ENCODE measurements at regions not wholly inside any gene's neighbourhood (a gene's known extent, or its start where the extent isn't known, plus 50 kb on each side); places are given as distances from the start of the nearest gene placed in this dataset.

GRCh38 chr4:110850461-110851442 is 227.9 kb upstream of the PITX2 start:
- Histone ChIP-seq H3K9me3 (no peaks in the 10 kb centered on the region), H3K27ac (no peak overlapping the region), H3K36me3 (no peaks in the 10 kb centered on the region), H3K27me3 (replicated peaks; ENCODE audit: insufficient read depth) (no peaks in the 10 kb centered on the region), H3K4me3 (no peak overlapping the region), H3K4me1 (replicated peaks) (no peaks in the 10 kb centered on the region)
- 17% methylated on average over 12 of the region's 12 CpGs for WGBS
- no peak for TF ChIP-seq CTCF (IDR thresholded peaks at IDR 0.05)
- TF ChIP-seq POLR2AphosphoS5 (IDR thresholded peaks at IDR 0.05) = no peak
- no peak for TF ChIP-seq POLR2A (IDR thresholded peaks at IDR 0.05)
- no peak for DNase-seq (ENCODE audit: low spot score)
- intact Hi-C loops (cut with DNase I) = no loop called here

GRCh38 chr4:110851989-110852388 is 229.1 kb upstream of the PITX2 start:
- Histone ChIP-seq H3K36me3 (no peaks in the 10 kb centered on the region), H3K27ac (no peak overlapping the region), H3K4me3 (no peak overlapping the region), H3K9me3 (no peaks in the 10 kb centered on the region), H3K4me1 (replicated peaks) (no peaks in the 10 kb centered on the region), H3K27me3 (replicated peaks; ENCODE audit: insufficient read depth) (no peaks in the 10 kb centered on the region)
- intact Hi-C loops (cut with DNase I) = no loop called here
- TF ChIP-seq POLR2AphosphoS5 (IDR thresholded peaks at IDR 0.05) (no peak), CTCF (IDR thresholded peaks at IDR 0.05) (no peak), POLR2A (IDR thresholded peaks at IDR 0.05) (no peak)
- WGBS = 66% methylated on average over 2 of the region's 2 CpGs
- DNase-seq (ENCODE audit: low spot score) = no peak

- DNase-seq (ENCODE audit: low spot score) = no peak
- Histone ChIP-seq H3K27me3 (replicated peaks; ENCODE audit: insufficient read depth) (no peaks in the 10 kb centered on the region), H3K27ac (no peak overlapping the region), H3K4me1 (replicated peaks) (no peaks in the 10 kb centered on the region), H3K9me3 (no peaks in the 10 kb centered on the region), H3K4me3 (no peak overlapping the region), H3K36me3 (no peaks in the 10 kb centered on the region)
- TF ChIP-seq POLR2AphosphoS5 (IDR thresholded peaks at IDR 0.05) (no peak), POLR2A (IDR thresholded peaks at IDR 0.05) (no peak), CTCF (IDR thresholded peaks at IDR 0.05) (no peak)
- intact Hi-C loops (cut with DNase I) = no loop called here
- WGBS = 25% methylated on average over 3 of the region's 3 CpGs
These were observed 229.9 kb upstream of the PITX2 start for GRCh38 chr4:110852793-110853192.

- intact Hi-C loops (cut with DNase I) = no loop called here
- no peak overlapping the region for H3K27ac ChIP-seq
- no peaks in the 10 kb centered on the region for H3K36me3 ChIP-seq
These were observed 230.4 kb upstream of the PITX2 start for GRCh38 chr4:110853242-110853641.

GRCh38 chr4:110854021-110854678 is 231.3 kb upstream of the PITX2 start:
- Histone ChIP-seq H3K27ac (no peak overlapping the region), H3K36me3 (no peaks in the 10 kb centered on the region), H3K27me3 (replicated peaks; ENCODE audit: insufficient read depth) (no peaks in the 10 kb centered on the region), H3K4me3 (no peak overlapping the region), H3K9me3 (no peaks in the 10 kb centered on the region), H3K4me1 (replicated peaks) (no peaks in the 10 kb centered on the region)
- 31% methylated on average over 6 of the region's 6 CpGs for WGBS
- no peak for DNase-seq (ENCODE audit: low spot score)
- intact Hi-C loops (cut with DNase I) = no loop called here
- no peak for TF ChIP-seq POLR2AphosphoS5 (IDR thresholded peaks at IDR 0.05)
- no peak for TF ChIP-seq CTCF (IDR thresholded peaks at IDR 0.05)
- no peak for TF ChIP-seq POLR2A (IDR thresholded peaks at IDR 0.05)

More at GRCh38 chr4:110853242-110853641, 230.4 kb upstream of the PITX2 start:
- Histone ChIP-seq H3K27me3 (replicated peaks; ENCODE audit: insufficient read depth) (no peaks in the 10 kb centered on the region), H3K4me3 (no peak overlapping the region), H3K4me1 (replicated peaks) (no peaks in the 10 kb centered on the region), H3K9me3 (no peaks in the 10 kb centered on the region)
- WGBS = 44% methylated on average over 5 of the region's 5 CpGs
- DNase-seq (ENCODE audit: low spot score) = no peak
- no peak for TF ChIP-seq POLR2AphosphoS5 (IDR thresholded peaks at IDR 0.05)
